ENCODE measurements at regions not wholly inside any gene's neighbourhood (a gene's known extent, or its start where the extent isn't known, plus 50 kb on each side); places are given as distances from the start of the nearest gene placed in this dataset.

- no peak for TF ChIP-seq E4F1 (CRISPR knock-in tag; IDR thresholded peaks at IDR 0.05; ENCODE audit: borderline replicate concordance)
- peak; percentile 79 for TF ChIP-seq RBBP5 (IDR thresholded peaks at IDR 0.05; ENCODE audit: borderline replicate concordance, insufficient read depth, low read length, poor library complexity, severe bottlenecking)
- peak; percentile 34; the same call in 1 of the 2 replicates for TF ChIP-seq RBFOX2 (IDR thresholded peaks at IDR 0.05; ENCODE audit: low read depth, low read length)
- no peak for TF ChIP-seq ZNF551 (CRISPR knock-in tag; IDR thresholded peaks at IDR 0.05)
- TF ChIP-seq ZNF146 (CRISPR knock-in tag; IDR thresholded peaks at IDR 0.05; ENCODE audit: unreplicated experiment) = no peak
- TF ChIP-seq PKNOX1 (IDR thresholded peaks at IDR 0.05) = peak; percentile 89
- TF ChIP-seq ZNF224 (CRISPR knock-in tag; IDR thresholded peaks at IDR 0.05) = no peak
- TF ChIP-seq MNT (conservative IDR thresholded peaks at IDR 0.05) = peak in 1 of 2 experiments; percentile 69; a peak in 2 of 4 replicates
- peak; percentile 65; the same call in 1 of the 2 replicates for TF ChIP-seq ARID3A (IDR thresholded peaks at IDR 0.05; ENCODE audit: borderline replicate concordance, low read depth, low read length)
- TF ChIP-seq MYC (IDR thresholded peaks at IDR 0.05; ENCODE audit: low read depth, low read length) = peak; percentile 32; the same call in 1 of the 2 replicates
- no peak for TF ChIP-seq MYC (CRISPR knock-in tag; IDR thresholded peaks at IDR 0.05; ENCODE audit: borderline replicate concordance, low read depth)
- no peak for TF ChIP-seq SRSF9 (IDR thresholded peaks at IDR 0.05; ENCODE audit: borderline replicate concordance, low read depth, low read length)
- no peak for TF ChIP-seq FOXJ2 (tag; IDR thresholded peaks at IDR 0.05)
- peak; percentile 72 for TF ChIP-seq ZNF644 (tag; IDR thresholded peaks at IDR 0.05; ENCODE audit: low read depth)
- TF ChIP-seq ZKSCAN1 (IDR thresholded peaks at IDR 0.05; ENCODE audit: low read depth, low read length) = no peak
- peak; percentile 35; the same call in 1 of the 2 replicates for TF ChIP-seq EP400 (IDR thresholded peaks at IDR 0.05)
- TF ChIP-seq LEF1 (IDR thresholded peaks at IDR 0.05) = peak; percentile 97
- TF ChIP-seq MAZ (CRISPR knock-in tag; conservative IDR thresholded peaks at IDR 0.05 in 1 of 2, IDR thresholded peaks at IDR 0.05 in 1 of 2) = no peak
- peak in 1 of 2 experiments; percentile 73; a peak in 2 of 3 replicates for TF ChIP-seq CBX3 (IDR thresholded peaks at IDR 0.05; ENCODE audit: borderline replicate concordance in 1 of 2, low read length in 2 of 2)
- peak; percentile 52 for TF ChIP-seq MAFG (tag; conservative IDR thresholded peaks at IDR 0.05)
- no peak for TF ChIP-seq BRF1 (IDR thresholded peaks at IDR 0.05; ENCODE audit: borderline replicate concordance, extremely low read depth, insufficient read length)
- no peak for TF ChIP-seq ZNF124 (CRISPR knock-in tag; IDR thresholded peaks at IDR 0.05)
- TF ChIP-seq RNF2 (IDR thresholded peaks at IDR 0.05) = peak; percentile 82
These were observed 85.0 kb downstream of the TEX13C start (continued) for GRCh38 chrX:125404667-125405160.
